HCT116 (cell line): ENCODE measurements at regions not wholly inside any gene's neighbourhood (a gene's known extent, or its start where the extent isn't known, plus 50 kb on each side); places are given as distances from the start of the nearest gene placed in this dataset.

Source experiments
- ATAC-seq: fragments of 200-7000 bp; cut with Tn5 transposase; 2 replicates; pipeline ENCODE4 v1.9.1; 2020; ENCODE audit warnings: mild to moderate bottlenecking, moderate library complexity
- BruUV-seq: library from RNA; stranded (reverse); fragments of 400-500 nt; replicated peaks from 2 replicates; lab custom pipeline; 2021; lab: Mats Ljungman, UMichigan
- CTCF ChIA-PET: fragments of 300-600 bp; sonication (Branson Sonifier 250); formaldehyde crosslinking; loops from one replicate; lab custom pipeline; 2021; ENCODE audit warnings: antibody characterized with exemption; lab: Charles Lee
- POLR2A ChIA-PET: fragments of 300-600, 350-600 bp; sonication (Branson Sonifier 250); formaldehyde crosslinking; loops from one replicate; lab custom pipeline; 2021; ENCODE audit warnings: antibody characterized with exemption; lab: Charles Lee
- RAD21 ChIA-PET, 2 experiments: fragments of 300-600 bp; sonication (Branson Sonifier 250); formaldehyde crosslinking; loops; one replicate each; lab custom pipeline; 2023; ENCODE audit warnings: low total read pairs in 2 of 2; ENCODE audit not compliant: uncharacterized antibody in 2 of 2, unreplicated experiment in 2 of 2, low non-redundant PET in 1 of 2; lab: Charles Lee
- DNase-seq: peaks from one replicate; pipeline ENCODE4 v3.0.0-alpha.2; 2010; ENCODE audit warnings: low read depth, low spot score
- H2AFZ ChIP-seq: fragments of 200-600 bp; shearing (Covaris generic), sonication (generic); 2 replicates; pipeline ENCODE4 v1.6.1; 2017; ENCODE audit warnings: low read depth, mixed run types, mixed read lengths, antibody characterized with exemption, low read length; ENCODE audit not compliant: poor library complexity, severe bottlenecking
- H3K27ac ChIP-seq: 2 replicates; pipeline ENCODE4 v1.5.1; 2012; ENCODE audit warnings: low read depth, low read length
- H3K27me3 ChIP-seq: fragments of 200-600 bp; sonication (generic); 2 replicates; pipeline ENCODE4 v1.6.1; 2016; ENCODE audit warnings: mixed run types, low read length, mixed read lengths; ENCODE audit not compliant: insufficient read depth
- H3K36me3 ChIP-seq, 2 experiments: fragments of 200-500 bp in 1 of 2; fragments of 200-600 bp in 1 of 2; sonication (Bioruptor generic) in 1 of 2; sonication (generic) in 1 of 2; 2 replicates each; pipeline versions ENCODE4 v1.5.1 to v1.6.1; 2014 to 2016; ENCODE audit warnings: low read length in 2 of 2, inconsistent platforms in 1 of 2, mixed read lengths in 1 of 2, mixed run types in 1 of 2; ENCODE audit not compliant: insufficient read depth in 2 of 2, control insufficient read depth in 1 of 2
- H3K4me1 ChIP-seq, 2 experiments: fragments of 200-600 bp in 1 of 2; sonication (generic) in 1 of 2; 2 replicates each; pipeline versions ENCODE4 v1.5.1 to v1.6.1; 2012 to 2017; ENCODE audit warnings: low read length in 2 of 2, inconsistent platforms in 1 of 2, mild to moderate bottlenecking in 1 of 2, mixed read lengths in 1 of 2, mixed run types in 1 of 2, moderate library complexity in 1 of 2; ENCODE audit not compliant: insufficient read depth in 2 of 2, control insufficient read depth in 1 of 2
- H3K4me2 ChIP-seq: fragments of 200-600 bp; sonication (generic); 2 replicates; pipeline ENCODE4 v1.6.1; 2017; ENCODE audit warnings: mixed run types, low read length, mixed read lengths
- H3K4me3 ChIP-seq, 2 experiments: fragments of 200-600 bp in 1 of 2; sonication (generic) in 1 of 2; replicated peaks in 1 of 2; 2 replicates each; pipeline ENCODE4 v1.5.1; 2011 to 2016; ENCODE audit warnings: low read length in 2 of 2, control low read depth in 1 of 2, low read depth in 1 of 2, mild to moderate bottlenecking in 1 of 2, mixed read lengths in 1 of 2, mixed run types in 1 of 2
- H3K79me2 ChIP-seq: fragments of 200-600 bp; sonication (generic); 2 replicates; pipeline ENCODE4 v1.6.1; 2017; ENCODE audit warnings: mild to moderate bottlenecking, mixed run types, low read length, moderate library complexity, mixed read lengths; ENCODE audit not compliant: insufficient read depth
- H3K9ac ChIP-seq: fragments of 200-600 bp; sonication (generic); 2 replicates; pipeline ENCODE4 v1.6.1; 2016; ENCODE audit warnings: low read length, mixed read lengths
- H3K9me2 ChIP-seq: fragments of 200-600 bp; sonication (generic), shearing (Covaris generic); 2 replicates; pipeline ENCODE4 v1.6.1; 2017; ENCODE audit warnings: mixed run types, mild to moderate bottlenecking, moderate library complexity; ENCODE audit not compliant: insufficient read depth
- H3K9me3 ChIP-seq, 2 experiments: fragments of 200-500 bp in 1 of 2; fragments of 200-600 bp in 1 of 2; sonication (Bioruptor generic) in 1 of 2; sonication (generic) in 1 of 2; 2 replicates each; pipeline ENCODE4 v1.6.1; 2014 to 2017; ENCODE audit warnings: low read length in 2 of 2, mixed read lengths in 2 of 2, inconsistent platforms in 1 of 2, low read depth in 1 of 2, mild to moderate bottlenecking in 1 of 2, mixed run types in 1 of 2, moderate library complexity in 1 of 2; ENCODE audit not compliant: control insufficient read depth in 1 of 2, insufficient read depth in 1 of 2
- H4K20me1 ChIP-seq: fragments of 200-600 bp; sonication (generic), shearing (Covaris generic); 2 replicates; pipeline ENCODE4 v1.6.1; 2017; ENCODE audit warnings: mixed run types, mild to moderate bottlenecking, moderate library complexity; ENCODE audit not compliant: insufficient read depth
- CBX3 ChIP-seq: IDR thresholded peaks from 2 replicates; pipeline ENCODE4 v1.6.1; 2012; ENCODE audit warnings: low read depth
- EGR1 ChIP-seq: IDR thresholded peaks from 2 replicates; pipeline ENCODE4 v1.6.1; 2012; ENCODE audit warnings: low read depth
- ELF1 ChIP-seq: IDR thresholded peaks from 2 replicates; pipeline ENCODE4 v1.6.1; 2012; ENCODE audit warnings: low read depth, borderline replicate concordance
- EZH2 ChIP-seq: fragments of 200-600 bp; sonication (generic); IDR thresholded peaks from 2 replicates; pipeline ENCODE4 v1.6.1; 2017; ENCODE audit warnings: antibody characterized with exemption, mixed run types
- FOSL1 ChIP-seq: IDR thresholded peaks from 2 replicates; pipeline ENCODE4 v1.6.1; 2012; ENCODE audit warnings: low read depth
- JUND ChIP-seq: IDR thresholded peaks from 2 replicates; pipeline ENCODE4 v1.6.1; 2012
- POLR2A ChIP-seq: IDR thresholded peaks from 2 replicates; pipeline ENCODE4 v1.7.0; 2011; ENCODE audit warnings: borderline replicate concordance; ENCODE audit not compliant: insufficient read depth, insufficient read length; ENCODE audit errors: extremely low read depth
- POLR2AphosphoS5 ChIP-seq: IDR thresholded peaks from 2 replicates; pipeline ENCODE4 v1.6.1; 2011; ENCODE audit warnings: mild to moderate bottlenecking, low read depth, low read length, moderate library complexity
- SIN3A ChIP-seq: IDR thresholded peaks from 2 replicates; pipeline ENCODE4 v1.6.1; 2012; ENCODE audit warnings: low read depth
- SP1 ChIP-seq: IDR thresholded peaks from 2 replicates; pipeline ENCODE4 v1.6.1; 2012; ENCODE audit warnings: low read depth
- SRF ChIP-seq: IDR thresholded peaks from 2 replicates; pipeline ENCODE4 v1.6.1; 2012; ENCODE audit warnings: low read depth
- YY1 ChIP-seq: IDR thresholded peaks from 2 replicates; pipeline ENCODE4 v1.6.1; 2011; ENCODE audit warnings: low read length, low read depth, moderate library complexity, mild to moderate bottlenecking; ENCODE audit not compliant: insufficient replicate concordance; ENCODE audit errors: extremely low read depth
- ZFX ChIP-seq: fragments of 450-650 bp; IDR thresholded peaks from 2 replicates; pipeline ENCODE4 v1.6.1; 2017
- intact Hi-C: fragments of 100-400 bp; cut with micrococcal nuclease; formaldehyde crosslinking; loops from 2 replicates; pipeline ENCODE4 v1.10.0; 2022
- TF ChIP-seq, protein P1 (sequence below): IDR thresholded peaks from 2 replicates; pipeline ENCODE4 v1.6.1; 2012
- TF ChIP-seq, protein P2 (sequence below): IDR thresholded peaks from 2 replicates; pipeline ENCODE4 v1.6.1; 2011; ENCODE audit warnings: mild to moderate bottlenecking, low read length, moderate library complexity; ENCODE audit not compliant: insufficient replicate concordance; ENCODE audit errors: extremely low read depth
- TF ChIP-seq, protein P3 (sequence below): IDR thresholded peaks from 2 replicates; pipeline ENCODE4 v1.6.1; 2012; ENCODE audit warnings: low read depth
- TF ChIP-seq, protein P4 (sequence below): IDR thresholded peaks from 2 replicates; pipeline ENCODE4 v1.6.1; 2012

DNA sequence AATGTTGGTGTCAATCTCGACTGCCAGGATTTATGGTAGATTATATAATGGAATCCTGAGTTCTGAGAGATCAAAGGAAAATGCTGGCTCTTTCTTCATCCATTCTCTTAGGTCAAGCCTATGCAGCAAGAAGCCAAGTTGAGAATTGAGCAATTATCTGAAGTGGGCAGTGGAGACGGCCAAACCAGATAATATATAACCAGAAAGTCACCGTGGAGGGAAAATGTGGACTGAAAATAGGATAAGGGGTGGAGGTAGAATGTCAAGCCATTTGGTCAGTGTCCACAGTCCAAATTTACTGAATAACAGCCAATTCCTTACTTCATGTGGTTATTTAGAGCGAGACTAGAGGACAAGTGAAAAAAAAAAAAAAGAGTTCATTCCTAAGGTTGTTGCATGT lies 107.8 kb upstream of the ESR1 start:
- DNase-seq (no peak), ATAC-seq (no peak)
- RAD21 ChIA-PET: no interaction called here
- H3K79me2 ChIP-seq: no peaks in the 10 kb centered on the region
- no peaks in the 10 kb centered on the region for H3K27me3 ChIP-seq
- no TSS peak for BruUV-seq
- H3K9me2 ChIP-seq: no peaks in the 10 kb centered on the region
- TF ChIP-seq SRF (no peak), CBX3 (no peak), EGR1 (no peak), YY1 (no peak)
- TF ChIP-seq, protein P1, sequence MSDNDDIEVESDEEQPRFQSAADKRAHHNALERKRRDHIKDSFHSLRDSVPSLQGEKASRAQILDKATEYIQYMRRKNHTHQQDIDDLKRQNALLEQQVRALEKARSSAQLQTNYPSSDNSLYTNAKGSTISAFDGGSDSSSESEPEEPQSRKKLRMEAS: no peak
- no peaks in the 10 kb centered on the region for H3K36me3 ChIP-seq
- H3K4me2 ChIP-seq: no peak overlapping the region
- H3K4me3 ChIP-seq: no peak overlapping the region
- no peak overlapping the region for H2AFZ ChIP-seq
- H3K9me3 ChIP-seq: no peaks in the 10 kb centered on the region
- no peak overlapping the region for H3K27ac ChIP-seq
- H4K20me1 ChIP-seq: no peaks in the 10 kb centered on the region
- POLR2A ChIA-PET: no interaction called here
- intact Hi-C loops: no loop called here
- CTCF ChIA-PET: no interaction called here
- peaks cover 0 to 6% of the 10 kb centered on the region in 2 experiments; a peak in 1 of 4 replicates for H3K4me1 ChIP-seq
- no peak overlapping the region for H3K9ac ChIP-seq

DNA sequence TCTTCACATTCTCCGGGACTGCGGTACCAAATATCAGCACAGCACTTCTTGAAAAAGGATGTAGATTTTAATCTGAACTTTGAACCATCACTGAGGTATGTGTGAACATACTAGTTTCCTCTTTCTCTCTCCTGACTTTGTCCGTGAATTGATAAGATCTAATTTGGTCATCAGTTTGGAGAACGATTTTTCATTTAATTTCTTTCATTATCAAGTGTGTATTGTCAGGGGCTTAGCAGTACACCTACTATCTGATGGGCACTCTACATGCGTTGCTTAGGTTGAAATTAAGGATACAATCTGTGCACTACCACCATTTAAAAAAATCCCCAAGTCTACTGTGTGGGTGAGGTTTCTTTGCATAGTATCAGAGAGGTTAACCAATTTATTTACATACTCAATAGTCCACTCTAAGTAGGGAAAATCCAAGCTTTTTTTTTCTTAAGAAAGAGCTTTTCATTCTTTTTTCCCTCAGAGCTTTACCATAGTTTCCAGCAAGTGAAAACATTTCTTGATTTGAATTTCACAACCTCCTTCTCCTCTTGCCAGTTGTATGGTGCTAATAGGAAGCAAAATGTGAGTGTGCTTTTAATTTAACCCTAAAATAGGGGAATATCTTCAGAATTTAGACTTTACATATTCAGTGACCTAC lies 105.4 kb upstream of the ESR1 start:
- POLR2A ChIA-PET: no interaction called here
- H2AFZ ChIP-seq: no peak overlapping the region
- RAD21 ChIA-PET: no interaction called here
- H3K4me2 ChIP-seq: no peak overlapping the region
- CTCF ChIA-PET: interaction anchor here (1.6 kb wide), 1 partner anchor 63 kb away, joined by 6 read pairs; no protein-coding TSS in a partner anchor
- H3K9ac ChIP-seq: no peak overlapping the region
- no peak overlapping the region for H3K4me3 ChIP-seq
- ATAC-seq (no peak), DNase-seq (no peak)
- intact Hi-C loops: no loop called here
- no peak overlapping the region for H3K27ac ChIP-seq
- no peaks in the 10 kb centered on the region for H3K4me1 ChIP-seq
- no peaks in the 10 kb centered on the region for H3K36me3 ChIP-seq
- no peaks in the 10 kb centered on the region for H4K20me1 ChIP-seq
- no peaks in the 10 kb centered on the region for H3K9me3 ChIP-seq
- no peaks in the 10 kb centered on the region; the same call in 1 of the 2 replicates for H3K9me2 ChIP-seq
- no TSS peak for BruUV-seq
- no peaks in the 10 kb centered on the region for H3K27me3 ChIP-seq
- H3K79me2 ChIP-seq: no peaks in the 10 kb centered on the region
- TF ChIP-seq CBX3: no peak
- no peak for TF ChIP-seq ELF1
- TF ChIP-seq SIN3A: no peak
- TF ChIP-seq JUND: no peak
- TF ChIP-seq, protein P2, sequence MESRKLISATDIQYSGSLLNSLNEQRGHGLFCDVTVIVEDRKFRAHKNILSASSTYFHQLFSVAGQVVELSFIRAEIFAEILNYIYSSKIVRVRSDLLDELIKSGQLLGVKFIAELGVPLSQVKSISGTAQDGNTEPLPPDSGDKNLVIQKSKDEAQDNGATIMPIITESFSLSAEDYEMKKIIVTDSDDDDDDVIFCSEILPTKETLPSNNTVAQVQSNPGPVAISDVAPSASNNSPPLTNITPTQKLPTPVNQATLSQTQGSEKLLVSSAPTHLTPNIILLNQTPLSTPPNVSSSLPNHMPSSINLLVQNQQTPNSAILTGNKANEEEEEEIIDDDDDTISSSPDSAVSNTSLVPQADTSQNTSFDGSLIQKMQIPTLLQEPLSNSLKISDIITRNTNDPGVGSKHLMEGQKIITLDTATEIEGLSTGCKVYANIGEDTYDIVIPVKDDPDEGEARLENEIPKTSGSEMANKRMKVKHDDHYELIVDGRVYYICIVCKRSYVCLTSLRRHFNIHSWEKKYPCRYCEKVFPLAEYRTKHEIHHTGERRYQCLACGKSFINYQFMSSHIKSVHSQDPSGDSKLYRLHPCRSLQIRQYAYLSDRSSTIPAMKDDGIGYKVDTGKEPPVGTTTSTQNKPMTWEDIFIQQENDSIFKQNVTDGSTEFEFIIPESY: no peak
- no peak for TF ChIP-seq POLR2AphosphoS5
- TF ChIP-seq, protein P3, sequence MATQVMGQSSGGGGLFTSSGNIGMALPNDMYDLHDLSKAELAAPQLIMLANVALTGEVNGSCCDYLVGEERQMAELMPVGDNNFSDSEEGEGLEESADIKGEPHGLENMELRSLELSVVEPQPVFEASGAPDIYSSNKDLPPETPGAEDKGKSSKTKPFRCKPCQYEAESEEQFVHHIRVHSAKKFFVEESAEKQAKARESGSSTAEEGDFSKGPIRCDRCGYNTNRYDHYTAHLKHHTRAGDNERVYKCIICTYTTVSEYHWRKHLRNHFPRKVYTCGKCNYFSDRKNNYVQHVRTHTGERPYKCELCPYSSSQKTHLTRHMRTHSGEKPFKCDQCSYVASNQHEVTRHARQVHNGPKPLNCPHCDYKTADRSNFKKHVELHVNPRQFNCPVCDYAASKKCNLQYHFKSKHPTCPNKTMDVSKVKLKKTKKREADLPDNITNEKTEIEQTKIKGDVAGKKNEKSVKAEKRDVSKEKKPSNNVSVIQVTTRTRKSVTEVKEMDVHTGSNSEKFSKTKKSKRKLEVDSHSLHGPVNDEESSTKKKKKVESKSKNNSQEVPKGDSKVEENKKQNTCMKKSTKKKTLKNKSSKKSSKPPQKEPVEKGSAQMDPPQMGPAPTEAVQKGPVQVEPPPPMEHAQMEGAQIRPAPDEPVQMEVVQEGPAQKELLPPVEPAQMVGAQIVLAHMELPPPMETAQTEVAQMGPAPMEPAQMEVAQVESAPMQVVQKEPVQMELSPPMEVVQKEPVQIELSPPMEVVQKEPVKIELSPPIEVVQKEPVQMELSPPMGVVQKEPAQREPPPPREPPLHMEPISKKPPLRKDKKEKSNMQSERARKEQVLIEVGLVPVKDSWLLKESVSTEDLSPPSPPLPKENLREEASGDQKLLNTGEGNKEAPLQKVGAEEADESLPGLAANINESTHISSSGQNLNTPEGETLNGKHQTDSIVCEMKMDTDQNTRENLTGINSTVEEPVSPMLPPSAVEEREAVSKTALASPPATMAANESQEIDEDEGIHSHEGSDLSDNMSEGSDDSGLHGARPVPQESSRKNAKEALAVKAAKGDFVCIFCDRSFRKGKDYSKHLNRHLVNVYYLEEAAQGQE: no peak
- no peak for TF ChIP-seq SP1
- TF ChIP-seq YY1: no peak
- TF ChIP-seq, protein P4, sequence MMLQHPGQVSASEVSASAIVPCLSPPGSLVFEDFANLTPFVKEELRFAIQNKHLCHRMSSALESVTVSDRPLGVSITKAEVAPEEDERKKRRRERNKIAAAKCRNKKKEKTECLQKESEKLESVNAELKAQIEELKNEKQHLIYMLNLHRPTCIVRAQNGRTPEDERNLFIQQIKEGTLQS: no peak
- no peak for TF ChIP-seq EZH2
- no peak for TF ChIP-seq ZFX
- no peak for TF ChIP-seq FOSL1
- TF ChIP-seq POLR2A: no peak
